Liver (tissue), 3 donors: ENCODE measurements at regions not wholly inside any gene's neighbourhood (a gene's known extent, or its start where the extent isn't known, plus 50 kb on each side); places are given as distances from the start of the nearest gene placed in this dataset.

ENCODE experiments used
- EGR1 ChIP-seq, 2 donors: IDR thresholded peaks; 2 replicates each; pipeline ENCODE4 v1.6.1; 2016 to 2018; ENCODE audit warnings: antibody characterized with exemption in 2 of 2, low read depth in 2 of 2
- FOXA1 ChIP-seq: IDR thresholded peaks from 2 replicates; pipeline ENCODE4 v1.6.1; 2016; ENCODE audit warnings: antibody characterized with exemption
- GABPA ChIP-seq, 2 donors: IDR thresholded peaks in 1 of 2; conservative IDR thresholded peaks in 1 of 2; 2 replicates each; pipeline ENCODE4 v1.6.1; 2016; ENCODE audit warnings: antibody characterized with exemption in 2 of 2, mild to moderate bottlenecking in 1 of 2, moderate library complexity in 1 of 2
- JUND ChIP-seq, 2 donors: IDR thresholded peaks; 2 replicates each; pipeline ENCODE4 v1.6.1; 2016; ENCODE audit warnings: antibody characterized with exemption in 2 of 2
- NR2F2 ChIP-seq: IDR thresholded peaks from 2 replicates; pipeline ENCODE4 v1.6.1; 2016; ENCODE audit warnings: antibody characterized with exemption
- RAD21 ChIP-seq, 2 donors: IDR thresholded peaks; 2 replicates each; pipeline ENCODE4 v1.6.1; 2016; ENCODE audit warnings: antibody characterized with exemption in 2 of 2, mild to moderate bottlenecking in 2 of 2
- SP1 ChIP-seq: IDR thresholded peaks from 2 replicates; pipeline ENCODE4 v1.6.1; 2018; ENCODE audit warnings: antibody characterized with exemption, mild to moderate bottlenecking
- TAF1 ChIP-seq: conservative IDR thresholded peaks from 2 replicates; pipeline ENCODE4 v1.6.1; 2016; ENCODE audit warnings: antibody characterized with exemption, mild to moderate bottlenecking
- TF ChIP-seq, protein P1 (sequence below): IDR thresholded peaks from 2 replicates; pipeline ENCODE4 v1.6.1; 2016; ENCODE audit warnings: antibody characterized with exemption
- TF ChIP-seq, protein P2 (sequence below): fragments of 150-350 bp; IDR thresholded peaks from 2 replicates; pipeline ENCODE4 v1.5.1; 2017; ENCODE audit warnings: improper control_type of control experiment, low read depth, low read length; ENCODE audit not compliant: missing input control
- TF ChIP-seq, protein P3 (sequence below): IDR thresholded peaks from 2 replicates; pipeline ENCODE4 v1.6.1; 2016; ENCODE audit warnings: antibody characterized with exemption
- TF ChIP-seq, protein P4 (sequence below): IDR thresholded peaks from 2 replicates; pipeline ENCODE4 v1.6.1; 2016; ENCODE audit warnings: antibody characterized with exemption, mild to moderate bottlenecking
- donor health status: healthy.
- donor health status: healthy.

DNA sequence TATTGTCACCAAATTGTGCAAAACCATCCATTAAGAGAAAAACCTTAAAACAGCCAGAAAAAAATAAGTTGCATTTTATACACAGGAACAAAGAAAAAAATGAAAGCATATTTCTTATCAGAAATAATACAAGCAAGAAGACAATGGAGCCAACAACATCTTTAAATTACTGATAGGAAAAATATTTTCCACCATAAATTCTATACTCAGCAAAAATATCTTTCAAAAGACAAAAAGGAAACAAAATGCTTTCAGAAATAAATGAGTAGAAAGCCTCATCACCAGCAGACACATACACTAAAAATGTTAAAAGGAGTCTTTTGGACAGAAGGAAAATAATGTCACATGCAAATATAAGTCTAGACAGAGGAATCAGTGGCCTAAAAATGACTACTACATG, 106.4 kb upstream of the TRIB2 start:
- TF ChIP-seq, protein P1, sequence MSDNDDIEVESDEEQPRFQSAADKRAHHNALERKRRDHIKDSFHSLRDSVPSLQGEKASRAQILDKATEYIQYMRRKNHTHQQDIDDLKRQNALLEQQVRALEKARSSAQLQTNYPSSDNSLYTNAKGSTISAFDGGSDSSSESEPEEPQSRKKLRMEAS = no peak
- TF ChIP-seq, protein P2, sequence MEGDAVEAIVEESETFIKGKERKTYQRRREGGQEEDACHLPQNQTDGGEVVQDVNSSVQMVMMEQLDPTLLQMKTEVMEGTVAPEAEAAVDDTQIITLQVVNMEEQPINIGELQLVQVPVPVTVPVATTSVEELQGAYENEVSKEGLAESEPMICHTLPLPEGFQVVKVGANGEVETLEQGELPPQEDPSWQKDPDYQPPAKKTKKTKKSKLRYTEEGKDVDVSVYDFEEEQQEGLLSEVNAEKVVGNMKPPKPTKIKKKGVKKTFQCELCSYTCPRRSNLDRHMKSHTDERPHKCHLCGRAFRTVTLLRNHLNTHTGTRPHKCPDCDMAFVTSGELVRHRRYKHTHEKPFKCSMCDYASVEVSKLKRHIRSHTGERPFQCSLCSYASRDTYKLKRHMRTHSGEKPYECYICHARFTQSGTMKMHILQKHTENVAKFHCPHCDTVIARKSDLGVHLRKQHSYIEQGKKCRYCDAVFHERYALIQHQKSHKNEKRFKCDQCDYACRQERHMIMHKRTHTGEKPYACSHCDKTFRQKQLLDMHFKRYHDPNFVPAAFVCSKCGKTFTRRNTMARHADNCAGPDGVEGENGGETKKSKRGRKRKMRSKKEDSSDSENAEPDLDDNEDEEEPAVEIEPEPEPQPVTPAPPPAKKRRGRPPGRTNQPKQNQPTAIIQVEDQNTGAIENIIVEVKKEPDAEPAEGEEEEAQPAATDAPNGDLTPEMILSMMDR = no peak
- no peak for TF ChIP-seq RAD21 (IDR thresholded peaks at IDR 0.05)
- no peak for TF ChIP-seq EGR1 (IDR thresholded peaks at IDR 0.05; ENCODE audit: low read depth in 2 of 2)
- no peak for TF ChIP-seq GABPA (IDR thresholded peaks at IDR 0.05 in 1 of 2, conservative IDR thresholded peaks at IDR 0.05 in 1 of 2)
- TF ChIP-seq, protein P3, sequence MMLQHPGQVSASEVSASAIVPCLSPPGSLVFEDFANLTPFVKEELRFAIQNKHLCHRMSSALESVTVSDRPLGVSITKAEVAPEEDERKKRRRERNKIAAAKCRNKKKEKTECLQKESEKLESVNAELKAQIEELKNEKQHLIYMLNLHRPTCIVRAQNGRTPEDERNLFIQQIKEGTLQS = no peak
- TF ChIP-seq, protein P4, sequence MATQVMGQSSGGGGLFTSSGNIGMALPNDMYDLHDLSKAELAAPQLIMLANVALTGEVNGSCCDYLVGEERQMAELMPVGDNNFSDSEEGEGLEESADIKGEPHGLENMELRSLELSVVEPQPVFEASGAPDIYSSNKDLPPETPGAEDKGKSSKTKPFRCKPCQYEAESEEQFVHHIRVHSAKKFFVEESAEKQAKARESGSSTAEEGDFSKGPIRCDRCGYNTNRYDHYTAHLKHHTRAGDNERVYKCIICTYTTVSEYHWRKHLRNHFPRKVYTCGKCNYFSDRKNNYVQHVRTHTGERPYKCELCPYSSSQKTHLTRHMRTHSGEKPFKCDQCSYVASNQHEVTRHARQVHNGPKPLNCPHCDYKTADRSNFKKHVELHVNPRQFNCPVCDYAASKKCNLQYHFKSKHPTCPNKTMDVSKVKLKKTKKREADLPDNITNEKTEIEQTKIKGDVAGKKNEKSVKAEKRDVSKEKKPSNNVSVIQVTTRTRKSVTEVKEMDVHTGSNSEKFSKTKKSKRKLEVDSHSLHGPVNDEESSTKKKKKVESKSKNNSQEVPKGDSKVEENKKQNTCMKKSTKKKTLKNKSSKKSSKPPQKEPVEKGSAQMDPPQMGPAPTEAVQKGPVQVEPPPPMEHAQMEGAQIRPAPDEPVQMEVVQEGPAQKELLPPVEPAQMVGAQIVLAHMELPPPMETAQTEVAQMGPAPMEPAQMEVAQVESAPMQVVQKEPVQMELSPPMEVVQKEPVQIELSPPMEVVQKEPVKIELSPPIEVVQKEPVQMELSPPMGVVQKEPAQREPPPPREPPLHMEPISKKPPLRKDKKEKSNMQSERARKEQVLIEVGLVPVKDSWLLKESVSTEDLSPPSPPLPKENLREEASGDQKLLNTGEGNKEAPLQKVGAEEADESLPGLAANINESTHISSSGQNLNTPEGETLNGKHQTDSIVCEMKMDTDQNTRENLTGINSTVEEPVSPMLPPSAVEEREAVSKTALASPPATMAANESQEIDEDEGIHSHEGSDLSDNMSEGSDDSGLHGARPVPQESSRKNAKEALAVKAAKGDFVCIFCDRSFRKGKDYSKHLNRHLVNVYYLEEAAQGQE = no peak
- TF ChIP-seq SP1 = no peak
- TF ChIP-seq TAF1 = no peak
- no peak for TF ChIP-seq NR2F2
- no peak for TF ChIP-seq JUND (IDR thresholded peaks at IDR 0.05)
- TF ChIP-seq FOXA1 = no peak
